ENCODE measurements at regions not wholly inside any gene's neighbourhood (a gene's known extent, or its start where the extent isn't known, plus 50 kb on each side); places are given as distances from the start of the nearest gene placed in this dataset.

DNA sequence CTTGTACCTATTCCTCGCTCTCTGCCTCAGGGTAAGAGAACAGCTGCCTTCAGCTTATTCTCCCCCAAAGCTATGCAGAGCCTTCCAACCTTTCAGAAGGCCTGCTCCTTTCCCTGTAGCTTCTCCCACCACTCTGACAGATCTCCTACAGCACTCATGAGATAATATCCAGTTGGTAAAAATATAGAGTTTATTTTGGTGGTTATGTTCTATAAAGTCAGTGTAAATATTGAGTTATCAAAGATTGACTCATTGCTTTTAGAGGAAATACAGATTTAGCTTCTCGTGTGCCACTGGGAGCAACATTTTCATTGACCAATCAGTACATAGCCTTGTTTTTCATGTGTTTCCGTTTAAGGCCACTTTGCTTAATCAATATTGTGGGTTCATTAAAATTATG is 216.2 kb upstream of the TECRL start:
- Histone ChIP-seq H3K36me3 (replicated peaks in 1 of 2; ENCODE audit: control insufficient read depth in 1 of 2, insufficient read depth in 2 of 2, low read length in 2 of 2) (no peaks in the 10 kb centered on the region), H3K9ac (ENCODE audit: insufficient read depth, low read length, poor library complexity, severe bottlenecking) (no peak overlapping the region), H3K4me1 (ENCODE audit: control insufficient read depth in 1 of 2, insufficient read depth in 2 of 2, low read length in 2 of 2) (no peaks in the 10 kb centered on the region), H3K4me2 (replicated peaks; ENCODE audit: extremely low read depth, low read length, poor library complexity, severe bottlenecking) (no peak overlapping the region), H3K79me2 (ENCODE audit: insufficient read depth, low read length) (no peaks in the 10 kb centered on the region), H3K27ac (ENCODE audit: low read depth in 1 of 2, low read length in 2 of 2) (no peak overlapping the region), H2AFZ (ENCODE audit: insufficient read depth, low read depth, low read length, poor library complexity, severe bottlenecking) (no peak overlapping the region), H4K20me1 (ENCODE audit: insufficient read depth, low read length) (no peaks in the 10 kb centered on the region), H3K4me3 (replicated peaks in 1 of 3; ENCODE audit: low read depth in 2 of 3, low read length in 3 of 3) (no peak overlapping the region), H3K27me3 (ENCODE audit: control insufficient read depth in 2 of 2, insufficient read depth in 2 of 2, low read length in 2 of 2) (no peaks in the 10 kb centered on the region), H3K9me3 (replicated peaks in 1 of 2; ENCODE audit: control insufficient read depth in 1 of 2, insufficient read depth in 1 of 2, low read length in 2 of 2) (no peaks in the 10 kb centered on the region)
- Mint-ChIP-seq H3K27me3 (ENCODE audit: low read depth in 3 of 3) (no peaks in the 10 kb centered on the region), H3K36me3 (no peaks in the 10 kb centered on the region), H3K9me3 (peaks cover 0 to 5% (median 1%) of the 10 kb centered on the region in 7 donors), H3K27ac (no peak overlapping the region), H3K4me1 (no peaks in the 10 kb centered on the region), H3K4me3 (no peak overlapping the region)
- no peak for TF ChIP-seq CTCF (IDR thresholded peaks at IDR 0.05)
- 100% methylated on average over 1 of the region's 3 CpGs for WGBS (ENCODE audit: insufficient coverage)
- DNase-seq, result no peak
- intact Hi-C loops (cut with micrococcal nuclease), result no loop called here

- Histone ChIP-seq H3K4me3 (replicated peaks in 1 of 3; ENCODE audit: low read depth in 2 of 3, low read length in 3 of 3) (no peak overlapping the region), H3K27ac (ENCODE audit: low read depth in 1 of 2, low read length in 2 of 2) (no peak overlapping the region), H4K20me1 (ENCODE audit: insufficient read depth, low read length) (no peaks in the 10 kb centered on the region), H3K4me2 (replicated peaks; ENCODE audit: extremely low read depth, low read length, poor library complexity, severe bottlenecking) (no peak overlapping the region), H3K27me3 (ENCODE audit: control insufficient read depth in 2 of 2, insufficient read depth in 2 of 2, low read length in 2 of 2) (no peaks in the 10 kb centered on the region), H2AFZ (ENCODE audit: insufficient read depth, low read depth, low read length, poor library complexity, severe bottlenecking) (no peak overlapping the region), H3K36me3 (replicated peaks in 1 of 2; ENCODE audit: control insufficient read depth in 1 of 2, insufficient read depth in 2 of 2, low read length in 2 of 2) (no peaks in the 10 kb centered on the region), H3K9ac (ENCODE audit: insufficient read depth, low read length, poor library complexity, severe bottlenecking) (no peak overlapping the region), H3K9me3 (replicated peaks in 1 of 2; ENCODE audit: control insufficient read depth in 1 of 2, insufficient read depth in 1 of 2, low read length in 2 of 2) (no peaks in the 10 kb centered on the region), H3K4me1 (ENCODE audit: control insufficient read depth in 1 of 2, insufficient read depth in 2 of 2, low read length in 2 of 2) (no peaks in the 10 kb centered on the region), H3K79me2 (ENCODE audit: insufficient read depth, low read length) (no peaks in the 10 kb centered on the region)
- peaks cover 0 to 1% (median 0%) of the 10 kb centered on the region in 7 donors for H3K9me3 Mint-ChIP-seq
- no peak overlapping the region for H3K4me3 Mint-ChIP-seq
- TF ChIP-seq CTCF (IDR thresholded peaks at IDR 0.05), result no peak
- WGBS (ENCODE audit: insufficient coverage), result no CpG with 5 or more reads among the region's 3 CpGs
- H3K4me1 Mint-ChIP-seq, result no peaks in the 10 kb centered on the region
- no peak for DNase-seq
- H3K36me3 Mint-ChIP-seq, result no peaks in the 10 kb centered on the region
- intact Hi-C loops (cut with micrococcal nuclease), result no loop called here
- peaks cover 0 to 1% (median 0%) of the 10 kb centered on the region in 3 donors for H3K27me3 Mint-ChIP-seq (ENCODE audit: low read depth in 3 of 3)
- H3K27ac Mint-ChIP-seq, result no peak overlapping the region
These were observed 208.6 kb upstream of the TECRL start for GRCh38 chr4:64617800-64618199.

Measured in CD14-positive monocyte (primary cell).